ENCODE measurements at regions not wholly inside any gene's neighbourhood (a gene's known extent, or its start where the extent isn't known, plus 50 kb on each side); places are given as distances from the start of the nearest gene placed in this dataset.

- Histone ChIP-seq H3K36me3 (ENCODE audit: control insufficient read depth, insufficient read depth, low read length) (no peaks in the 10 kb centered on the region), H3K27me3 (ENCODE audit: control insufficient read depth, insufficient read depth, low read length) (no peaks in the 10 kb centered on the region), H3K4me3 (ENCODE audit: low read depth, low read length) (no peak overlapping the region), H3K4me1 (ENCODE audit: control insufficient read depth, insufficient read depth, low read length, poor library complexity, severe bottlenecking) (no peaks in the 10 kb centered on the region), H3K9me3 (ENCODE audit: control insufficient read depth in 2 of 2, low read length in 2 of 2) (no peaks in the 10 kb centered on the region), H3K27ac (ENCODE audit: insufficient read depth, low read length, poor library complexity, severe bottlenecking) (no peak overlapping the region)
- Mint-ChIP-seq H3K9me3 (peaks cover 0 to 5% (median 4%) of the 10 kb centered on the region in 7 donors), H3K27me3 (no peaks in the 10 kb centered on the region), H3K36me3 (no peaks in the 10 kb centered on the region), H3K4me1 (no peaks in the 10 kb centered on the region), H3K27ac (no peak overlapping the region), H3K4me3 (no peak overlapping the region)
- ATAC-seq (ENCODE audit: low read depth in 2 of 2) (no peak), DNase-seq (no peak)
These were observed 753.1 kb upstream of the TBX3 start for GRCh38 chr12:115437061-115437567.

GRCh38 chr12:115433014-115433634 lies 749.1 kb upstream of the TBX3 start:
- H3K9me3 Mint-ChIP-seq = peaks cover 0 to 7% (median 3%) of the 10 kb centered on the region in 7 donors
- Histone ChIP-seq H3K27me3 (ENCODE audit: control insufficient read depth, insufficient read depth, low read length) (no peaks in the 10 kb centered on the region), H3K27ac (ENCODE audit: insufficient read depth, low read length, poor library complexity, severe bottlenecking) (no peak overlapping the region), H3K9me3 (ENCODE audit: control insufficient read depth in 2 of 2, low read length in 2 of 2) (no peaks in the 10 kb centered on the region), H3K4me3 (ENCODE audit: low read depth, low read length) (no peak overlapping the region), H3K4me1 (ENCODE audit: control insufficient read depth, insufficient read depth, low read length, poor library complexity, severe bottlenecking) (no peaks in the 10 kb centered on the region), H3K36me3 (ENCODE audit: control insufficient read depth, insufficient read depth, low read length) (no peaks in the 10 kb centered on the region)
- ATAC-seq (ENCODE audit: low read depth in 2 of 2) (no peak), DNase-seq (no peak)
- no peak overlapping the region for H3K27ac Mint-ChIP-seq
- H3K27me3 Mint-ChIP-seq = no peaks in the 10 kb centered on the region
- H3K36me3 Mint-ChIP-seq = no peaks in the 10 kb centered on the region
- H3K4me3 Mint-ChIP-seq = no peak overlapping the region
- no peaks in the 10 kb centered on the region for H3K4me1 Mint-ChIP-seq

- H3K4me1 Mint-ChIP-seq = no peaks in the 10 kb centered on the region
- no peak overlapping the region for H3K27ac Mint-ChIP-seq
- no peaks in the 10 kb centered on the region for H3K36me3 Mint-ChIP-seq
- Histone ChIP-seq H3K27ac (ENCODE audit: insufficient read depth, low read length, poor library complexity, severe bottlenecking) (no peak overlapping the region), H3K27me3 (ENCODE audit: control insufficient read depth, insufficient read depth, low read length) (no peaks in the 10 kb centered on the region), H3K9me3 (ENCODE audit: control insufficient read depth in 2 of 2, low read length in 2 of 2) (no peaks in the 10 kb centered on the region), H3K4me1 (ENCODE audit: control insufficient read depth, insufficient read depth, low read length, poor library complexity, severe bottlenecking) (no peaks in the 10 kb centered on the region), H3K4me3 (ENCODE audit: low read depth, low read length) (no peak overlapping the region), H3K36me3 (ENCODE audit: control insufficient read depth, insufficient read depth, low read length) (no peaks in the 10 kb centered on the region)
- ATAC-seq (ENCODE audit: low read depth in 2 of 2) (no peak), DNase-seq (no peak)
- peaks cover 0 to 7% (median 2%) of the 10 kb centered on the region in 7 donors for H3K9me3 Mint-ChIP-seq
- H3K27me3 Mint-ChIP-seq = no peaks in the 10 kb centered on the region
- no peak overlapping the region for H3K4me3 Mint-ChIP-seq
These were observed 746.7 kb upstream of the TBX3 start for GRCh38 chr12:115430636-115431035.

- no peak overlapping the region for H3K27ac Mint-ChIP-seq
- Histone ChIP-seq H3K27ac (ENCODE audit: insufficient read depth, low read length, poor library complexity, severe bottlenecking) (no peak overlapping the region), H3K36me3 (ENCODE audit: control insufficient read depth, insufficient read depth, low read length) (no peaks in the 10 kb centered on the region), H3K27me3 (ENCODE audit: control insufficient read depth, insufficient read depth, low read length) (no peaks in the 10 kb centered on the region), H3K4me3 (ENCODE audit: low read depth, low read length) (no peak overlapping the region), H3K9me3 (ENCODE audit: control insufficient read depth in 2 of 2, low read length in 2 of 2) (no peaks in the 10 kb centered on the region), H3K4me1 (ENCODE audit: control insufficient read depth, insufficient read depth, low read length, poor library complexity, severe bottlenecking) (no peaks in the 10 kb centered on the region)
- H3K36me3 Mint-ChIP-seq = no peaks in the 10 kb centered on the region
- ATAC-seq (ENCODE audit: low read depth in 2 of 2) = no peak
- H3K9me3 Mint-ChIP-seq = peaks cover 0 to 8% (median 0%) of the 10 kb centered on the region in 7 donors
- no peak for DNase-seq
- H3K27me3 Mint-ChIP-seq = no peaks in the 10 kb centered on the region
- no peaks in the 10 kb centered on the region for H3K4me1 Mint-ChIP-seq
- H3K4me3 Mint-ChIP-seq = no peak overlapping the region
These were observed 742.8 kb upstream of the TBX3 start for GRCh38 chr12:115426732-115427131.

GRCh38 chr12:115424003-115424402 lies 740.0 kb upstream of the TBX3 start:
- no peaks in the 10 kb centered on the region for H3K9me3 ChIP-seq (ENCODE audit: control insufficient read depth in 2 of 2, low read length in 2 of 2)
- no peaks in the 10 kb centered on the region for H3K27me3 Mint-ChIP-seq
- no peaks in the 10 kb centered on the region for H3K27me3 ChIP-seq (ENCODE audit: control insufficient read depth, insufficient read depth, low read length)
- H3K36me3 Mint-ChIP-seq = no peaks in the 10 kb centered on the region
- H3K4me1 ChIP-seq (ENCODE audit: control insufficient read depth, insufficient read depth, low read length, poor library complexity, severe bottlenecking) = no peaks in the 10 kb centered on the region
- H3K27ac ChIP-seq (ENCODE audit: insufficient read depth, low read length, poor library complexity, severe bottlenecking) = no peak overlapping the region
- H3K4me1 Mint-ChIP-seq = no peaks in the 10 kb centered on the region
- no peak overlapping the region for H3K27ac Mint-ChIP-seq
- no peak for DNase-seq
- no peak overlapping the region for H3K4me3 ChIP-seq (ENCODE audit: low read depth, low read length)
- no peak for ATAC-seq (ENCODE audit: low read depth in 2 of 2)
- no peaks in the 10 kb centered on the region for H3K36me3 ChIP-seq (ENCODE audit: control insufficient read depth, insufficient read depth, low read length)
- no peak overlapping the region for H3K4me3 Mint-ChIP-seq
- peaks cover 0 to 8% (median 0%) of the 10 kb centered on the region in 7 donors for H3K9me3 Mint-ChIP-seq

- H3K36me3 ChIP-seq (ENCODE audit: control insufficient read depth, insufficient read depth, low read length) = no peaks in the 10 kb centered on the region
- no peak for DNase-seq
- no peak overlapping the region for H3K27ac ChIP-seq (ENCODE audit: insufficient read depth, low read length, poor library complexity, severe bottlenecking)
- H3K9me3 ChIP-seq (ENCODE audit: control insufficient read depth in 2 of 2, low read length in 2 of 2) = no peaks in the 10 kb centered on the region
- Mint-ChIP-seq H3K27me3 (no peaks in the 10 kb centered on the region), H3K4me1 (no peaks in the 10 kb centered on the region), H3K27ac (no peak overlapping the region), H3K36me3 (no peaks in the 10 kb centered on the region), H3K9me3 (peaks cover 0 to 8% (median 0%) of the 10 kb centered on the region in 7 donors), H3K4me3 (no peak overlapping the region)
- H3K4me1 ChIP-seq (ENCODE audit: control insufficient read depth, insufficient read depth, low read length, poor library complexity, severe bottlenecking) = no peaks in the 10 kb centered on the region
- no peak overlapping the region for H3K4me3 ChIP-seq (ENCODE audit: low read depth, low read length)
- ATAC-seq (ENCODE audit: low read depth in 2 of 2) = no peak
- H3K27me3 ChIP-seq (ENCODE audit: control insufficient read depth, insufficient read depth, low read length) = no peaks in the 10 kb centered on the region
These were observed 739.6 kb upstream of the TBX3 start for GRCh38 chr12:115423546-115423987.

- no peak overlapping the region for H3K27ac Mint-ChIP-seq
- no peaks in the 10 kb centered on the region for H3K27me3 ChIP-seq (ENCODE audit: control insufficient read depth, insufficient read depth, low read length)
- no peak overlapping the region for H3K4me3 ChIP-seq (ENCODE audit: low read depth, low read length)
- H3K27ac ChIP-seq (ENCODE audit: insufficient read depth, low read length, poor library complexity, severe bottlenecking) = no peak overlapping the region
- no peaks in the 10 kb centered on the region for H3K4me1 Mint-ChIP-seq
- H3K36me3 ChIP-seq (ENCODE audit: control insufficient read depth, insufficient read depth, low read length) = no peaks in the 10 kb centered on the region
- H3K4me3 Mint-ChIP-seq = no peak overlapping the region
- H3K9me3 Mint-ChIP-seq = peaks cover 0 to 8% (median 0%) of the 10 kb centered on the region in 7 donors
- ATAC-seq (ENCODE audit: low read depth in 2 of 2) (no peak), DNase-seq (no peak)
- H3K9me3 ChIP-seq (ENCODE audit: control insufficient read depth in 2 of 2, low read length in 2 of 2) = no peaks in the 10 kb centered on the region
- no peaks in the 10 kb centered on the region for H3K36me3 Mint-ChIP-seq
- no peaks in the 10 kb centered on the region for H3K4me1 ChIP-seq (ENCODE audit: control insufficient read depth, insufficient read depth, low read length, poor library complexity, severe bottlenecking)
- H3K27me3 Mint-ChIP-seq = no peaks in the 10 kb centered on the region
These were observed 739.0 kb upstream of the TBX3 start for GRCh38 chr12:115422845-115423545.
